ENCODE measurements at regions not wholly inside any gene's neighbourhood (a gene's known extent, or its start where the extent isn't known, plus 50 kb on each side); places are given as distances from the start of the nearest gene placed in this dataset.

GRCh38 chr1:38331496-38332210 lies 285.1 kb upstream of the POU3F1 start:
- no peaks in the 10 kb centered on the region for H3K27me3 ChIP-seq
- no peaks in the 10 kb centered on the region for H3K9me3 ChIP-seq
- no peaks in the 10 kb centered on the region for H3K4me1 ChIP-seq
- TF ChIP-seq POLR2A (IDR thresholded peaks at IDR 0.05): no peak
- TF ChIP-seq CTCF (IDR thresholded peaks at IDR 0.05): no peak
- no peak overlapping the region for H3K27ac ChIP-seq
- H3K4me3 ChIP-seq: no peak overlapping the region
- H3K36me3 ChIP-seq: no peaks in the 10 kb centered on the region
- no peak for DNase-seq

- H3K27me3 ChIP-seq: no peaks in the 10 kb centered on the region
- no peaks in the 10 kb centered on the region for H3K36me3 ChIP-seq
- no peak for TF ChIP-seq POLR2A (IDR thresholded peaks at IDR 0.05)
- no peak for TF ChIP-seq CTCF (IDR thresholded peaks at IDR 0.05)
- no peak overlapping the region for H3K4me3 ChIP-seq
- H3K27ac ChIP-seq: no peak overlapping the region
- H3K9me3 ChIP-seq: no peaks in the 10 kb centered on the region
- no peak for DNase-seq
- H3K4me1 ChIP-seq: no peaks in the 10 kb centered on the region
Measured at GRCh38 chr1:38330799-38331198, 284.2 kb upstream of the POU3F1 start.

- Histone ChIP-seq H3K36me3 (no peaks in the 10 kb centered on the region), H3K4me1 (no peaks in the 10 kb centered on the region), H3K27me3 (no peaks in the 10 kb centered on the region), H3K27ac (no peak overlapping the region), H3K9me3 (no peaks in the 10 kb centered on the region), H3K4me3 (no peak overlapping the region)
- TF ChIP-seq CTCF (IDR thresholded peaks at IDR 0.05) (no peak), POLR2A (IDR thresholded peaks at IDR 0.05) (no peak)
- no peak for DNase-seq
Measured at GRCh38 chr1:38329644-38330043, 283.1 kb upstream of the POU3F1 start.

GRCh38 chr1:38328278-38329035 lies 281.9 kb upstream of the POU3F1 start:
- Histone ChIP-seq H3K4me1 (no peaks in the 10 kb centered on the region), H3K9me3 (no peaks in the 10 kb centered on the region), H3K27ac (no peak overlapping the region), H3K27me3 (no peaks in the 10 kb centered on the region), H3K36me3 (no peaks in the 10 kb centered on the region), H3K4me3 (no peak overlapping the region)
- DNase-seq: no peak
- TF ChIP-seq POLR2A (IDR thresholded peaks at IDR 0.05): no peak
- TF ChIP-seq CTCF (IDR thresholded peaks at IDR 0.05): no peak

GRCh38 chr1:38327559-38327973 lies 281.0 kb upstream of the POU3F1 start:
- H3K27me3 ChIP-seq: no peaks in the 10 kb centered on the region
- no peaks in the 10 kb centered on the region for H3K9me3 ChIP-seq
- no peak for DNase-seq
- H3K4me1 ChIP-seq: no peaks in the 10 kb centered on the region
- no peak overlapping the region for H3K4me3 ChIP-seq
- no peaks in the 10 kb centered on the region for H3K36me3 ChIP-seq
- no peak overlapping the region for H3K27ac ChIP-seq
- TF ChIP-seq POLR2A (IDR thresholded peaks at IDR 0.05) (no peak), CTCF (IDR thresholded peaks at IDR 0.05) (no peak)
